DOHH2 (cell line): ENCODE measurements at regions not wholly inside any gene's neighbourhood (a gene's known extent, or its start where the extent isn't known, plus 50 kb on each side); places are given as distances from the start of the nearest gene placed in this dataset.

Experiments used
- H3F3A ChIP-seq: fragments of 200-600 bp; sonication (generic), shearing (Covaris generic); 2 replicates; pipeline ENCODE4 v1.6.0; 2016; ENCODE audit warnings: antibody characterized with exemption, mild to moderate bottlenecking; ENCODE audit not compliant: control insufficient read depth, insufficient read depth
- H3K27ac ChIP-seq: fragments of 200-600 bp; sonication (generic); 2 replicates; pipeline ENCODE4 v1.5.1; 2014; ENCODE audit warnings: low read depth, mild to moderate bottlenecking, low read length, moderate library complexity
- H3K27me3 ChIP-seq: fragments of 200-600 bp; sonication (generic); 2 replicates; pipeline ENCODE4 v1.6.1; 2014; ENCODE audit warnings: mild to moderate bottlenecking, low read length, mixed read lengths; ENCODE audit not compliant: control insufficient read depth
- H3K36me3 ChIP-seq: fragments of 200-600 bp; sonication (generic); 2 replicates; pipeline ENCODE4 v1.6.1; 2014; ENCODE audit warnings: mild to moderate bottlenecking, low read length, moderate library complexity, mixed read lengths; ENCODE audit not compliant: control insufficient read depth
- H3K4me1 ChIP-seq: fragments of 200-600 bp; sonication (generic); 2 replicates; pipeline ENCODE4 v1.6.1; 2014; ENCODE audit warnings: mild to moderate bottlenecking, low read length, mixed read lengths; ENCODE audit not compliant: control insufficient read depth
- H3K4me2 ChIP-seq: fragments of 200-600 bp; sonication (generic); 2 replicates; pipeline ENCODE4 v1.6.0; 2014; ENCODE audit warnings: mild to moderate bottlenecking, low read length, moderate library complexity
- H3K4me3 ChIP-seq: fragments of 200-600 bp; sonication (generic); 2 replicates; pipeline ENCODE4 v1.5.1; 2014; ENCODE audit warnings: mild to moderate bottlenecking, low read length, mixed read lengths
- H3K79me2 ChIP-seq: fragments of 200-600 bp; sonication (generic); 2 replicates; pipeline ENCODE4 v1.6.1; 2014; ENCODE audit warnings: mild to moderate bottlenecking, low read length, mixed read lengths; ENCODE audit not compliant: control insufficient read depth
- H3K9me2 ChIP-seq: fragments of 200-600 bp; sonication (generic); replicated peaks from 2 replicates; pipeline ENCODE4 v1.6.1; 2014; ENCODE audit warnings: mild to moderate bottlenecking, low read length, mixed read lengths; ENCODE audit not compliant: control insufficient read depth
- H3K9me3 ChIP-seq: fragments of 200-600 bp; sonication (generic); 2 replicates; pipeline ENCODE4 v1.6.1; 2014; ENCODE audit warnings: antibody characterized with exemption, low read length, mixed read lengths; ENCODE audit not compliant: control insufficient read depth, insufficient read depth
- H4K20me1 ChIP-seq: fragments of 200-600 bp; sonication (generic); 2 replicates; pipeline ENCODE4 v1.6.0; 2014; ENCODE audit warnings: low read depth, mild to moderate bottlenecking, antibody characterized with exemption, low read length, moderate library complexity; ENCODE audit not compliant: control insufficient read depth, insufficient read depth
- EZH2phosphoT487 ChIP-seq: fragments of 200-600 bp; sonication (generic); IDR thresholded peaks from 2 replicates; pipeline ENCODE4 v1.6.1; 2017; ENCODE audit warnings: borderline replicate concordance, mild to moderate bottlenecking, antibody characterized with exemption, low read length, moderate library complexity, mixed read lengths
- TF ChIP-seq, protein P1 (sequence below): fragments of 200-600 bp; sonication (generic); IDR thresholded peaks from one replicate; pipeline ENCODE4 v1.5.1; 2014; ENCODE audit warnings: antibody characterized with exemption, mild to moderate bottlenecking, low read depth, low read length; ENCODE audit not compliant: poor library complexity, severe bottlenecking

DNA sequence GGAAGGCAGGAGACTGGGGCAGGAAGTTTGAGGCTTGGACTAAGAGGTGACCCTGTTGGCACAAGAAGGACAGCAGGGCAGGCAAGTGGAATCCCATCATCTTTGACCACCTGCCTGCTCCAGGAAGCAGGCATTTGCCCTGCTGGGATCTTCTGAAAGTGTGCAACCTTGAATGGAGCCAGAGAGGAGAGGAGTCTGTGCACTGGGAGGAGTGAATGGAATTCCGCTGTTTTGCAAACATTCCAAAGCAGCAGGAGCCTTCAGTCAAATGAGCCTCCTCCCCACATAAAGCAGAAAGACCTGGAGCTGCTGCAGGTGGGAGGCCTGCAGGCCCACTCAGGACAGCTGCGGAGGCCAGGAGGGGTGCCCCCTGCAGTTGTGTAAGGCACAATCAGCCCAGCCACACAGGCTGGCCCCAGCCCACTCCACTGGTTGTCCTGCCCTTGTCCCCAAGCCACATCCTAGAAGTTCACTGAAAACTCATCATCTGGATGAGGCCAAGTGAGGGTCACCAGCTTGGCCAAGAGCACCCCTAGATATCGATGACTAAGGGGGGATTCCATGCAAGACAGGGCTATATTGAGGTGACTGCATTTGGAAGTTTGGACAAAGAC is 249.5 kb downstream of the RPS24 start:
- TF ChIP-seq, protein P1, sequence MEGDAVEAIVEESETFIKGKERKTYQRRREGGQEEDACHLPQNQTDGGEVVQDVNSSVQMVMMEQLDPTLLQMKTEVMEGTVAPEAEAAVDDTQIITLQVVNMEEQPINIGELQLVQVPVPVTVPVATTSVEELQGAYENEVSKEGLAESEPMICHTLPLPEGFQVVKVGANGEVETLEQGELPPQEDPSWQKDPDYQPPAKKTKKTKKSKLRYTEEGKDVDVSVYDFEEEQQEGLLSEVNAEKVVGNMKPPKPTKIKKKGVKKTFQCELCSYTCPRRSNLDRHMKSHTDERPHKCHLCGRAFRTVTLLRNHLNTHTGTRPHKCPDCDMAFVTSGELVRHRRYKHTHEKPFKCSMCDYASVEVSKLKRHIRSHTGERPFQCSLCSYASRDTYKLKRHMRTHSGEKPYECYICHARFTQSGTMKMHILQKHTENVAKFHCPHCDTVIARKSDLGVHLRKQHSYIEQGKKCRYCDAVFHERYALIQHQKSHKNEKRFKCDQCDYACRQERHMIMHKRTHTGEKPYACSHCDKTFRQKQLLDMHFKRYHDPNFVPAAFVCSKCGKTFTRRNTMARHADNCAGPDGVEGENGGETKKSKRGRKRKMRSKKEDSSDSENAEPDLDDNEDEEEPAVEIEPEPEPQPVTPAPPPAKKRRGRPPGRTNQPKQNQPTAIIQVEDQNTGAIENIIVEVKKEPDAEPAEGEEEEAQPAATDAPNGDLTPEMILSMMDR: no peak
- no peak for TF ChIP-seq EZH2phosphoT487

DNA sequence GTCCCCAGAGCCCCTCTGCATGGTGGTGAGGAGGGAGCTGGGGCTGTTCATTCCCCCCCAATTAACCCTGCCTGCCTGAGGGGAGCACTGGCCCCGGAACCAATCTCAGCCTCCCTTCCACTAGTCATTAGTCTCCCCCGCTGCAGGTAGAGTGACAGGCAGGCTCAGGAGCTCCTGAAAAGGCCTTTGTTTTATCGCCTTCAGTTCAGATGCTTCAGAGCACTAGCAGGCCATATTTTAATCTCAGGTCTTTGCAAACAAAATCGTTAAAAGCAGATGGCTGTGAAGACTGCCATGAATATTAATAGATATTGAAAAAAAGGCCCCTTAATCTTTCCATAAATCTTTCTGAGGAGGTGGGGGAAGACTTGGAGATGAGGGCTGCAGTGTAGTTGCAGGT is 250.7 kb downstream of the RPS24 start:
- Histone ChIP-seq H3K9me2 (no peaks in the 10 kb centered on the region), H3K27me3 (peaks cover 4% of the 10 kb centered on the region; the same call in 1 of the 2 replicates), H3K79me2 (no peaks in the 10 kb centered on the region), H3K4me1 (no peaks in the 10 kb centered on the region), H3K4me3 (no peak overlapping the region), H4K20me1 (no peaks in the 10 kb centered on the region), H3K36me3 (no peaks in the 10 kb centered on the region), H3K4me2 (no peak overlapping the region), H3K9me3 (no peaks in the 10 kb centered on the region), H3F3A (no peaks in the 10 kb centered on the region), H3K27ac (no peak overlapping the region)
- TF ChIP-seq EZH2phosphoT487: no peak
- TF ChIP-seq, protein P1: no peak

More for the DNA sequence above, 249.5 kb downstream of the RPS24 start:
- H3K36me3 ChIP-seq: no peaks in the 10 kb centered on the region
- no peak overlapping the region for H3K4me3 ChIP-seq
- H3K4me1 ChIP-seq: no peaks in the 10 kb centered on the region
- H3K27me3 ChIP-seq: peaks cover 1% of the 10 kb centered on the region; the same call in 1 of the 2 replicates
- H3K9me2 ChIP-seq: no peaks in the 10 kb centered on the region
- no peak overlapping the region for H3K27ac ChIP-seq
- no peak overlapping the region for H3K4me2 ChIP-seq
- no peaks in the 10 kb centered on the region for H3K79me2 ChIP-seq
- H4K20me1 ChIP-seq: no peaks in the 10 kb centered on the region
- H3K9me3 ChIP-seq: no peaks in the 10 kb centered on the region
- no peaks in the 10 kb centered on the region for H3F3A ChIP-seq

DNA sequence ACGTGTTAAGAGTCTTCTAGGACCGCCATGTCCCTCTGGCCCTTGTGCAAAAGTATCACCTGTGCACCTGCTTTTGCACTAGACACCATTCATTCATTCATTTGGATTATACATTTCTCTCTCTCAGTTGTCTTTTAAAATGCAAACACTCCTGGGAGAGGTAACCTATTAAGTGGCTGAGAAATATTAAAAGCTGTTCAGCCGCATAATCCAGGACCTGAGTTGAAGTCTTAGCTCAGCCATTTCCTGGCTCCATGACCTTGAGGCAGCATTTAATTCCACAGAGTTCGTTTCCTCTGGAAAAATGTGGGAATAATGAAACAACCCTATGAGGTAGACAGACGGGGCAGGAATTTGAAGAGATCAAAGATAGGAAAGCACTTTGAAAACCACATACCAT is 251.6 kb downstream of the RPS24 start:
- H4K20me1 ChIP-seq: no peaks in the 10 kb centered on the region
- H3K27ac ChIP-seq: no peak overlapping the region
- no peaks in the 10 kb centered on the region for H3K79me2 ChIP-seq
- H3K4me3 ChIP-seq: no peak overlapping the region
- H3K4me2 ChIP-seq: no peak overlapping the region
- no peaks in the 10 kb centered on the region for H3K4me1 ChIP-seq
- TF ChIP-seq EZH2phosphoT487: no peak
- TF ChIP-seq, protein P1: no peak
- peaks cover 4% of the 10 kb centered on the region; the same call in 1 of the 2 replicates for H3K27me3 ChIP-seq
- no peaks in the 10 kb centered on the region for H3K36me3 ChIP-seq
- H3K9me2 ChIP-seq: no peaks in the 10 kb centered on the region
- no peaks in the 10 kb centered on the region for H3F3A ChIP-seq
- no peaks in the 10 kb centered on the region for H3K9me3 ChIP-seq
